ENCODE measurements at regions not wholly inside any gene's neighbourhood (a gene's known extent, or its start where the extent isn't known, plus 50 kb on each side); places are given as distances from the start of the nearest gene placed in this dataset.

- DNase-seq, result no peak
These were observed 51.0 kb upstream of the RASGEF1B start for GRCh38 chr4:81522711-81523110.

GRCh38 chr4:81521708-81522107 lies 50.0 kb upstream of the RASGEF1B start:
- no peak for DNase-seq

All from NCI-H1092 treated with DMSO at 0.1 percent for 48 hours (cell line).